MCF 10A (cell line): ENCODE measurements at regions not wholly inside any gene's neighbourhood (a gene's known extent, or its start where the extent isn't known, plus 50 kb on each side); places are given as distances from the start of the nearest gene placed in this dataset.

Experiments used
- BruUV-seq: library from RNA; stranded (reverse); fragments of 400-500 nt; replicated peaks from 2 replicates; lab custom pipeline; 2021; lab: Mats Ljungman, UMichigan
- CTCF ChIA-PET: fragments of 300-600 bp; sonication (Branson Sonifier 250); formaldehyde crosslinking; extraction: SDS; loops from one replicate; lab custom pipeline; 2021; ENCODE audit warnings: antibody characterized with exemption, inconsistent platforms; lab: Yijun Ruan, JAX
- POLR2A ChIA-PET: fragments of 300-600, 350-650 bp; sonication (Branson Sonifier 250); formaldehyde crosslinking; extraction: SDS; loops from one replicate; lab custom pipeline; 2020; ENCODE audit warnings: antibody characterized with exemption, inconsistent platforms; lab: Yijun Ruan, JAX
- DNase-seq: peaks from one replicate; pipeline ENCODE4 v3.0.0-alpha.2; 2018; ENCODE audit not compliant: unreplicated experiment
- H3K27ac Mint-ChIP-seq: one replicate; pipeline ENCODE4 v1.8.0; 2022; ENCODE audit warnings: mild to moderate bottlenecking, low read depth, mixed read lengths; ENCODE audit not compliant: unreplicated experiment
- H3K27me3 Mint-ChIP-seq: one replicate; pipeline ENCODE4 v1.8.0; 2022; ENCODE audit warnings: mixed read lengths; ENCODE audit not compliant: insufficient read depth, unreplicated experiment
- H3K36me3 Mint-ChIP-seq: one replicate; pipeline ENCODE4 v1.8.0; 2022; ENCODE audit warnings: mild to moderate bottlenecking, moderate library complexity, mixed read lengths; ENCODE audit not compliant: insufficient read depth, unreplicated experiment
- H3K4me1 Mint-ChIP-seq: one replicate; pipeline ENCODE4 v1.8.0; 2022; ENCODE audit warnings: mixed read lengths; ENCODE audit not compliant: insufficient read depth, unreplicated experiment
- H3K4me3 Mint-ChIP-seq: one replicate; pipeline ENCODE4 v1.8.0; 2022; ENCODE audit warnings: mild to moderate bottlenecking, moderate library complexity, mixed read lengths; ENCODE audit not compliant: unreplicated experiment
- H3K9me3 Mint-ChIP-seq: one replicate; pipeline ENCODE4 v1.8.0; 2022; ENCODE audit warnings: mixed read lengths; ENCODE audit not compliant: unreplicated experiment
- CTCF ChIP-seq: fragments of 200-600 bp; IDR thresholded peaks from one replicate; pipeline ENCODE4 v1.8.0; 2022; ENCODE audit warnings: antibody characterized with exemption, mild to moderate bottlenecking; ENCODE audit not compliant: unreplicated experiment
- intact Hi-C: fragments of 100-400 bp; cut with micrococcal nuclease; formaldehyde crosslinking; loops from 2 replicates; pipeline ENCODE4 v1.14.1; 2022

GRCh38 chr3:15155840-15156360 is 50.1 kb upstream of the CAPN7 start:
- POLR2A ChIA-PET, result no interaction called here

More at GRCh38 chr3:15155840-15156360, 50.1 kb upstream of the CAPN7 start:
- Mint-ChIP-seq H3K27ac (no peak overlapping the region), H3K36me3 (no peaks in the 10 kb centered on the region), H3K4me3 (no peak overlapping the region), H3K9me3 (no peaks in the 10 kb centered on the region), H3K4me1 (no peaks in the 10 kb centered on the region), H3K27me3 (peaks cover 67% of the 10 kb centered on the region)
- no peak for DNase-seq
- BruUV-seq, result no TSS peak
- intact Hi-C loops, result no loop called here
- CTCF ChIA-PET, result interaction anchor here (1.9 kb wide), 1 partner anchor 48 kb away, joined by 5 read pairs; no protein-coding TSS in a partner anchor
- TF ChIP-seq CTCF, result no peak
